ENCODE measurements at regions not wholly inside any gene's neighbourhood (a gene's known extent, or its start where the extent isn't known, plus 50 kb on each side); places are given as distances from the start of the nearest gene placed in this dataset.

- Histone ChIP-seq H3K27me3 (ENCODE audit: control insufficient read depth in 2 of 2, insufficient read depth in 2 of 2, low read length in 2 of 2) (no peaks in the 10 kb centered on the region), H3K27ac (ENCODE audit: insufficient read depth, low read depth, low read length) (no peak overlapping the region), H2AFZ (ENCODE audit: low read depth, low read length) (no peak overlapping the region), H3K9me3 (replicated peaks; ENCODE audit: control insufficient read depth, insufficient read depth, low read length) (no peaks in the 10 kb centered on the region), H4K20me1 (replicated peaks; ENCODE audit: control insufficient read depth, extremely low read depth, insufficient read depth, low read length) (no peaks in the 10 kb centered on the region), H3K9ac (replicated peaks; ENCODE audit: extremely low read depth, insufficient read depth, low read length) (no peak overlapping the region), H3K79me2 (ENCODE audit: control insufficient read depth, insufficient read depth, low read length) (no peaks in the 10 kb centered on the region), H3K4me3 (replicated peaks in 1 of 3; ENCODE audit: insufficient read depth in 1 of 3, low read depth in 1 of 3, low read length in 3 of 3) (no peak overlapping the region), H3K4me2 (ENCODE audit: insufficient read depth, low read length) (no peak overlapping the region), H3K9me1 (replicated peaks; ENCODE audit: control insufficient read depth, extremely low read depth, insufficient read depth, low read length) (no peaks in the 10 kb centered on the region), H3K4me1 (ENCODE audit: control insufficient read depth, extremely low read depth, insufficient read depth, low read length) (no peaks in the 10 kb centered on the region), H3K36me3 (ENCODE audit: control insufficient read depth in 2 of 2, extremely low read depth in 1 of 2, insufficient read depth in 2 of 2, low read length in 2 of 2) (no peaks in the 10 kb centered on the region)
- ChIA-PET POLR2A (no interaction called here), CTCF (no interaction called here)
- FAIRE-seq (no peak), DNase-seq (ENCODE audit: low read depth, low spot score) (no peak)
- no TSS peak for BruUV-seq (replicated peaks)
- intact Hi-C loops (cut with micrococcal nuclease) (no loop called here), dilution Hi-C loops (cut with MboI; ENCODE audit: extremely low pct_ligation_motif_present, low sequenced_read_pairs) (no loop called here)
- TF ChIP-seq MYC (IDR thresholded peaks at IDR 0.05; ENCODE audit: low read depth, low read length) (no peak), POLR2A (IDR thresholded peaks at IDR 0.05; ENCODE audit: low read depth, low read length) (no peak), POLR2AphosphoS5 (IDR thresholded peaks at IDR 0.05; ENCODE audit: insufficient read depth, low read depth, low read length) (no peak), CTCF (IDR thresholded peaks at IDR 0.05; ENCODE audit: extremely low read depth in 1 of 2, insufficient read depth in 1 of 2, low read depth in 1 of 2, low read length in 2 of 2) (no peak), GATA2 (IDR thresholded peaks at IDR 0.05; ENCODE audit: insufficient read depth, insufficient read length, low read depth, low read length) (no peak), JUN (IDR thresholded peaks at IDR 0.05; ENCODE audit: borderline replicate concordance, insufficient read depth, insufficient read length, low read depth) (no peak), EZH2 (IDR thresholded peaks at IDR 0.05; ENCODE audit: borderline replicate concordance, low read depth, low read length, severe bottlenecking) (no peak), FOS (IDR thresholded peaks at IDR 0.05; ENCODE audit: borderline replicate concordance, insufficient read depth, low read length) (no peak), MAX (IDR thresholded peaks at IDR 0.05; ENCODE audit: insufficient read depth, insufficient read length) (no peak)
Measured at GRCh38 chr3:4138150-4138785, 164.9 kb upstream of the SETMAR start.
